ENCODE measurements at regions not wholly inside any gene's neighbourhood (a gene's known extent, or its start where the extent isn't known, plus 50 kb on each side); places are given as distances from the start of the nearest gene placed in this dataset.

DNA sequence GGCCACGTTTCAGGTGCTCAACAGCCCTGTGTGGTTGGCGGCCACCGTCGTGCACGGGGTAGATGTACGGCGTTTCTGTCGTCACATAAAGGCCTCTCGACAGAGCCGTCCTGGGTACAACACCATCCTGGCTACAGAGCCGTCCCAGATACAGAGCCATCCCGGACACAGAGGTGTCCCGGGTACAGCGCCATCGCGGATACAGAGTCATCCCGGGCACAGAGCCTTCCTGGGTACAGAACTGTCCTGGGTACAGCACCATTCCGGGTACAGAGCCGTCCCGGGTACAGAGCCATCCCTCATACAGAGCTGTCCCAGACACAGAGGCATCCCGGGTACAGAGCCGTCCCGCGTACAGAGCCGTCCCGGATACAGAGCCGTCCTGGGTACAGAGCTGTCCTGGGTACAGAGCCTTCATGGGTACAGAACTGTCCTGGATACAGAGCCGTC lies 222.7 kb upstream of the SOX1 start:
- DNase-seq (ENCODE audit: low spot score): no peak

GRCh38 chr13:111844682-111845081 lies 222.3 kb upstream of the SOX1 start:
- no peak for DNase-seq (ENCODE audit: low spot score)

DNA sequence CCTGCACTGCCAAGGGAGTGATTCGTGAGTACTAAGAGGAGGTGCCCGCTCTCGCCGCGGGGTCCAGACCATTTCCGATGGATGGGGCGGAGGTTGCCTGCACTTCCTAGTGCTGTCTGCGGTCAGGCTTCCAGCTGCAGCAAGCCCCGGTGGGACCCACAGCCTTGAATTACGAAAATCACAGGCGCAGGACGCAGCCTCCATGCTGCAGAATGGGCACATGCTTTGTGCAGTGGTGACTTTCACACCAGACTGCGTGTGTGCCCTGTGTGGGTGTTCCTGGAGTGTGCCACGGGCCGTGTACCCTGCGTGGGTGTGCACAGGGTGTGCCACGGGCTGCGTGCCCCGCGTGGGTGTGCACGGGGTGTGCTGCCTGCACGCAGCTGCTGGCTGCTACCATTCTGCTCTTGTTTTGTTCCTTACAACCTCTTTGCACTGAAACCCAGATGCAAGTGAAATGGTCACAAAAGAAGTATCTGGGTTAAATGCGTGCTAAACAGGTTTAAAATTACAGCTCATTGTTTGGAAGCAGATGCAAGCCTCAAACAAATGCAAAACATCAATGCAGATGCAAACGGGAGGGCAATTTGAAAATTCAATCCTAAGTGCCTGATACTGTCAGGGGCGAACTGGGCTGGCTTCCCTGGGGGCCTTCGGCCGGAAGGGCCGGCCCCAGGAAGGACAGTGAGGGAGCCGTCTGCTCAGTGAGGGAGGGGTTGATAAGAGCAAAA lies 221.2 kb upstream of the SOX1 start:
- DNase-seq (ENCODE audit: low spot score): no peak

GRCh38 chr13:111846391-111847159 lies 220.4 kb upstream of the SOX1 start:
- no peak for DNase-seq (ENCODE audit: low spot score)

DNA sequence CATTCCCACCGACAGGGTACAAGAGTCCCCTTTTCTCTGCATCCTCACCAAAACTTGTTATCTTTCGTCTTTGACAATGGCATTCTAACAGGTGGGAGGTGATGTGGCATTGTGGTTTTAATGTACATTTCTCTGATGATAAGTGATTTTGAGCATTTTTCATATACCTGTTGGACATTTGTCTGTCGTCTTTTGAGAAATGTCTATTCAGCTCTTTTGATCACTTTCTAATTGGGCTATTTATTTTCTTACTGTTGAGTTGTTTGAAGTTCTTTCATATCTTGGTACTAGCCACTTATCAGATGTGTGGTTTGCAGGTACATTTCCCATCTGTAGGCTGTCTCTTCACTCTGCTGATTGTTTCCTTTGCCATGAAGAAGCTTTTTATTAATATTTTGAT lies 219.0 kb upstream of the SOX1 start:
- no peak for DNase-seq (ENCODE audit: low spot score)

GRCh38 chr13:111850458-111850857 lies 216.5 kb upstream of the SOX1 start:
- no peak for DNase-seq (ENCODE audit: low spot score)

- no peak for DNase-seq (ENCODE audit: low spot score)
Measured at GRCh38 chr13:111850976-111851375, 216.0 kb upstream of the SOX1 start.

- no peak for DNase-seq (ENCODE audit: low spot score)
Measured at GRCh38 chr13:111852725-111853518, 214.0 kb upstream of the SOX1 start.

GRCh38 chr13:111853721-111854120 lies 213.2 kb upstream of the SOX1 start:
- no peak for DNase-seq (ENCODE audit: low spot score)

DNA sequence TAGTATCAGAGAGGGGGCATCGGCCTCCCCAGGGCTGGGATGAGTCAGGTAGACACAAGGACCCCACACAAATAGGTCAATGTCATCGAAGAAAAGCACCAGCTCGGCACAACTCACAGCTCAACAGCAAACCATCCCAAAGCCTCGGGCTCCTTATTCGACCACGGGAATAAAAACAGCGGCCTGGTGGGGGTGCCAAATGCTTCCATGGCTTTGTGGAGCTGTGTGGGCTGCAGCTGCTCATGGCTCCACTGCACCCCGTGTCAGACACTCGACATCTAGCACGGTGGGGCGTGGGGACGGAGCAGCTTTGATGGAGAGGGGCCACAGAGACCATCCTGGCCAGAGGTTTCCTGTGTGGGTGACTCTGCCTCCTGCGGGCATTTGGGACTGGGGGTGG lies 212.5 kb upstream of the SOX1 start:
- DNase-seq (ENCODE audit: low spot score): no peak

- no peak for DNase-seq (ENCODE audit: low spot score)
Measured at GRCh38 chr13:111855191-111855590, 211.8 kb upstream of the SOX1 start.

DNA sequence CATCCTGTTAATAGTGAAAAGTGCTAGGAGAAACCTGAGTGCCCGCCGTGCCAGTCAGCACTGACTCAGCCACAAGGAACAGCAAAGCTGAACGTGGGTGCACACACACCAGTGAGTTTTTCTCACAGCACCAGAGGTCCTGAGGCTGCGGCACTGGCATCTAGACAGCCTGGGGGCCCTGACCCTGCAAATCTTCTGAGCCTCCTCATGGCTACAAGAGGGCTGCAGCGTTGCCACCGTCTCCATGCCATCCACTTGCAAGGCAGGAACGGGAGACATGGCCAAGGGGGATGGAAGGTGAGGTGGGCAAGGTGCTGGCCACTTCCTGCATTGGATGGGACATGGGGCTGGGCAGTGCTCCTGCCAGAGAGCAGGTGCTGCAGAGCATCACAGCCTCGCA lies 211.2 kb upstream of the SOX1 start:
- no peak for DNase-seq (ENCODE audit: low spot score)

- DNase-seq (ENCODE audit: low spot score): no peak
Measured at GRCh38 chr13:111856571-111856970, 210.4 kb upstream of the SOX1 start.

DNA sequence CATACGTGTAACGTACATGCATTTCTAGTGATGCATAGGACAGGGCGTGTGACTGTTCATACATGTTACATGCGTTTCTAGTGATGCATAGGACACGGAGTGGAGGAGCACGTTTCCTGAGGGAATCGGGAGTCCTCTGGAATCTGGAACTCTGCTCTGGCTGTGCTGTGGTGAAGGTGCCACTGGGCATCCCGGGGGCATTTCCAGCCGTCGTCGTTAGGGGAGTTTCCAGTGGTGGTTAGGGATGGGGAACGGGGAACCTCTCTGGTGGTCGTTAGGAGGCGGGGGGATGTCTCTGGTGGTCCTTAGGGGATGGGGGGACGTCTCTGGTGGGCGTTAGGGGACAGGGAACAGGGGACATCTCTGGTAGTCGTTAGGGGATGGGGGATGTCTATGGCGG lies 209.6 kb upstream of the SOX1 start:
- DNase-seq (ENCODE audit: low spot score): no peak

DNA sequence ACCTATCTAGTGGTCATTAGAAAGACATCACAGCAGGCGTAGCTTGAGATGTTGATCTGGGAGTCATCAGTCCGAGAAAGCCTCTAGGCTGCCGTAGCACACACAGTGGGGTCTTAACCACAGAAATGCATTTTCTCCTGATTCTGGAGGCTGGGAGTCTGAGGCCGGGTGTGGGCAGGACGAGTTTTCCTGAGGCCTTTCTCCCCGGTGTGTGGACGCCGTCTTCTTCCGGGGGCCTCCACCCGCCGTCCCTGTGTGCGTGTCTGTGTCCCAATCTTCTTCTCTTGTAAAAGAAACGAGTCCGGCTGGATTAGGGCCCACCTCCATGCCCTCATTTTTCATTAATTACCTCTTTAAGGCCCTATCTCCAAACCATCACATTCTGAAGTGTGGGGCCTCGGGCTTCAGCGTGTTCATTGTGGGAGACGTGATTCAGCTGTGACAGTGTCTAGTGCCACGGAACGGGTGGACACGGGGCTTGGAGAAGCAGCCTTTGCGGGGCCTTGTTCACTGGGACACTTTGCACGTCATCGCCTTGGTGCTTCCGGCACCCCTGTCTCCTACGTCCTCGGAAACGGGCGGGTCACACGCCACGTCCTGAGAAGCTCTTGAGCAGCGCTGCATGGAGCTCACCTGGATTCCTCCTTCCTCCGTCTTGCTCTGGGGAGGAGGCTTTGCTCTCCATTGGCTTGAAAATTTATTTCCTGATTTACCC lies 208.9 kb upstream of the SOX1 start:
- no peak for DNase-seq (ENCODE audit: low spot score)

GRCh38 chr13:111858571-111858970 lies 208.4 kb upstream of the SOX1 start:
- DNase-seq (ENCODE audit: low spot score): no peak

DNA sequence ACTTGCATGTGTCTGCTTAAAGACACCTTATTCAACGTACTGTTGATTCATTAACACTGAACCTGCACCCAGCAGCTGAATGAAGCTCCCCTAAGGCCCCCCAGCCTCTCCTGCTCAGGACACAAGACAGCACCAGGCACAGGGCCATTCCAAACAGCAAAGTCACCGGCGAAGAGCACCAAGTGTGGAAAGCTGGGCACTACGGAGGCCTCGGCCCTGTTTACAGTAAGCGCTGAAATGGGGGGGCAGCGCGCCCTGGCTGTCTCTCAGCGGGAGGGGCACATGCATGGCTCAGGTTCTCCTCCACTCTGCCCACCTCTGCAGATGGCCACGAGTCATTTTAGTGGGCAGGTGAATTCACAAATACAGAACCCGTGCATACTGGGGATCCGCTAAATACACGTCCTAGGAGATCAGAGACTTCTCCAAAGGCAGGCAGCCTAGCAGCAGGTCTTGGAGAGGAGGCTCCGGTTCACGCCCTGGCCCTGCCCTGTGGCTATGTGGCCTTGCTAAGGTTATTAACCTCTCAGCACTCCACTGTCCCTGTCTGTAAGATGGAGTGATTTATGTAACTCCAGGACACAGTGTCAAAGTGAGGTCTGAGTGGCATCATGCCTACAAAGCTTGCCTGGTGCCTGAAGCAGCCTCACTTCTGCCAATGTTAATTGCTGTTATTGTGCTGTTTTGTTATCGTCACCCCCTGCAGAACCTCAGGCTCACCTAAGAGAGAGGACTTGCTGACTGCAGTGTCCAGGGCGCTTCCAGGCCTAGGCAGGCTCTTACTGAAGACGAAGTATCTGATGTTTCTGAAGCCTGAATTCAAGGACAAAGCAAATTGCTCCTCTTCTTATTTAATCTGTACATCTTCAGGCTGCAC lies 207.4 kb upstream of the SOX1 start:
- no peak for DNase-seq (ENCODE audit: low spot score)

DNA sequence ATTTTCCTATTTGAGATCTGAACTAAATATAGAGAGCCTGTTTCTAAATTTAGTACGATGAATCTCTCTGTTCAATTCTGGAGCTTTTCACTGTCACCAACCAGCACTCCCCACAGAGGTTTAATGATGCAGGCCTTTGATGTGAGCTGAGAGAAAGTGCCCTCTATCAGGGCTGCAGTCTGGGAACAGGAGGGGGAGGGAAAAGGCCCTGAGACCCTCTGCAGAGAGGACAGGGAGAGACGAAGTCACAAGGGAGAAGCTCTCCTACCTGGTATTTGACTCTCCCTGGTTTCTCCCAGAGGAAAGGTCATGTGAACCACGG lies 206.8 kb upstream of the SOX1 start:
- no peak for DNase-seq (ENCODE audit: low spot score)

DNA sequence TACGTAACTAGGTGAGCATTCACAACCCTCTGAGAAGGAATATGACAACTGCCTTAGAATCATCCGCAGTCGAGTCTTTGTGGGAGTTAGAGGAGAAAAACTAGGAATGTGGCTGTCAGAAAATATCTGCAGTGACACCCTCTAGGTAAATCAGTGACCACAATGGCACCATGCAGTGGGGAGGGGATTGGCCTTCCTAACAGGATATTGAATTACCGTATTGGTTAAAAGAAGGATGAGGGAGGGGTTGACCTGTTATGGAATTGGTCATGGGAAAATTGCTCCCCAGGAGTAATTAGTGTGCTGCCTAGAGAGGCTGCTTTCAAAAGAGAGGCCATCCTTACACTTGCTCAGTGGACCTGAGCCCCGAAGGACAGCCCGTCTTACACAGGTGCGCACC lies 205.6 kb upstream of the SOX1 start:
- no peak for DNase-seq (ENCODE audit: low spot score)

- DNase-seq (ENCODE audit: low spot score): no peak
Measured at GRCh38 chr13:111861766-111862366, 205.1 kb upstream of the SOX1 start.
